T-helper 17 cell (primary cell): ENCODE measurements at regions not wholly inside any gene's neighbourhood (a gene's known extent, or its start where the extent isn't known, plus 50 kb on each side); places are given as distances from the start of the nearest gene placed in this dataset.

Source experiments
- ATAC-seq: fragments of 150-1000 bp; cut with Tn5 transposase; 2 replicates; pipeline ENCODE4 v1.10.0; 2021; ENCODE audit warnings: mild to moderate bottlenecking, moderate library complexity
- DNase-seq, 3 donors: peaks; one replicate each; pipeline versions ENCODE4 v3.0.0 to v3.0.0-alpha.2; 2020 to 2021
- H3K9me3 ChIP-seq: one replicate; pipeline ENCODE4 v1.7.0; 2013; ENCODE audit warnings: low read length, mild to moderate bottlenecking; ENCODE audit not compliant: control insufficient read depth, poor library complexity, severe bottlenecking
- H3K27ac Mint-ChIP-seq: one replicate; pipeline ENCODE4 v1.8.0; 2022; ENCODE audit warnings: mild to moderate bottlenecking, moderate library complexity, mixed read lengths
- H3K27me3 Mint-ChIP-seq: one replicate; pipeline ENCODE4 v1.8.0; 2022; ENCODE audit warnings: mixed read lengths
- H3K36me3 Mint-ChIP-seq: one replicate; pipeline ENCODE4 v1.8.0; 2022; ENCODE audit warnings: low read depth, mixed read lengths
- H3K4me1 Mint-ChIP-seq: one replicate; pipeline ENCODE4 v1.8.0; 2022; ENCODE audit warnings: mild to moderate bottlenecking, mixed read lengths
- H3K4me3 Mint-ChIP-seq: one replicate; pipeline ENCODE4 v1.8.0; 2022; ENCODE audit warnings: mild to moderate bottlenecking, moderate library complexity, mixed read lengths

GRCh38 chr1:82932207-82932606 is 1066.7 kb downstream of the TTLL7 start:
- ATAC-seq (no peak), DNase-seq (no peak)
- Mint-ChIP-seq H3K36me3 (no peaks in the 10 kb centered on the region), H3K27ac (no peak overlapping the region), H3K4me3 (no peak overlapping the region), H3K27me3 (no peaks in the 10 kb centered on the region), H3K4me1 (peaks cover 7% of the 10 kb centered on the region)
- H3K9me3 ChIP-seq, result no peaks in the 10 kb centered on the region

- Mint-ChIP-seq H3K36me3 (no peaks in the 10 kb centered on the region), H3K27me3 (no peaks in the 10 kb centered on the region), H3K27ac (no peak overlapping the region), H3K4me3 (peak overlapping the region; percentile 13), H3K4me1 (peaks cover 7% of the 10 kb centered on the region)
- peak; percentile 39 for ATAC-seq
- H3K9me3 ChIP-seq, result no peaks in the 10 kb centered on the region
- no peak for DNase-seq
Measured at GRCh38 chr1:82931006-82931405, 1067.9 kb downstream of the TTLL7 start.

- no peak overlapping the region for H3K27ac Mint-ChIP-seq
- H3K36me3 Mint-ChIP-seq, result no peaks in the 10 kb centered on the region
- no peak for DNase-seq
- H3K9me3 ChIP-seq, result no peaks in the 10 kb centered on the region
- ATAC-seq, result no peak
- peaks cover 7% of the 10 kb centered on the region for H3K4me1 Mint-ChIP-seq
- no peak overlapping the region for H3K4me3 Mint-ChIP-seq
- no peaks in the 10 kb centered on the region for H3K27me3 Mint-ChIP-seq
Measured at GRCh38 chr1:82927753-82928152, 1071.2 kb downstream of the TTLL7 start.

GRCh38 chr1:82924666-82925065 is 1074.3 kb downstream of the TTLL7 start:
- Mint-ChIP-seq H3K36me3 (no peaks in the 10 kb centered on the region), H3K4me3 (no peak overlapping the region), H3K4me1 (no peaks in the 10 kb centered on the region), H3K27ac (no peak overlapping the region), H3K27me3 (no peaks in the 10 kb centered on the region)
- ATAC-seq, result no peak
- DNase-seq, result no peak
- H3K9me3 ChIP-seq, result no peaks in the 10 kb centered on the region

- no peaks in the 10 kb centered on the region for H3K27me3 Mint-ChIP-seq
- no peaks in the 10 kb centered on the region for H3K9me3 ChIP-seq
- no peak overlapping the region for H3K4me3 Mint-ChIP-seq
- no peaks in the 10 kb centered on the region for H3K4me1 Mint-ChIP-seq
- DNase-seq (no peak), ATAC-seq (no peak)
- no peak overlapping the region for H3K27ac Mint-ChIP-seq
- no peaks in the 10 kb centered on the region for H3K36me3 Mint-ChIP-seq
Measured at GRCh38 chr1:82923931-82924330, 1075.0 kb downstream of the TTLL7 start.

GRCh38 chr1:82921759-82922158 is 1077.2 kb downstream of the TTLL7 start:
- Mint-ChIP-seq H3K36me3 (no peaks in the 10 kb centered on the region), H3K27me3 (no peaks in the 10 kb centered on the region)

GRCh38 chr1:82920418-82921248 is 1078.3 kb downstream of the TTLL7 start:
- no peaks in the 10 kb centered on the region for H3K9me3 ChIP-seq
- no peak overlapping the region for H3K4me3 Mint-ChIP-seq
- no peak for DNase-seq
- no peak overlapping the region for H3K27ac Mint-ChIP-seq
- no peaks in the 10 kb centered on the region for H3K4me1 Mint-ChIP-seq
- no peaks in the 10 kb centered on the region for H3K27me3 Mint-ChIP-seq
- no peaks in the 10 kb centered on the region for H3K36me3 Mint-ChIP-seq
- ATAC-seq, result no peak

More at GRCh38 chr1:82921759-82922158, 1077.2 kb downstream of the TTLL7 start:
- no peak for ATAC-seq
- no peaks in the 10 kb centered on the region for H3K9me3 ChIP-seq
- DNase-seq, result no peak
- Mint-ChIP-seq H3K4me1 (no peaks in the 10 kb centered on the region), H3K27ac (no peak overlapping the region), H3K4me3 (no peak overlapping the region)

- Mint-ChIP-seq H3K36me3 (no peaks in the 10 kb centered on the region), H3K27me3 (no peaks in the 10 kb centered on the region), H3K4me1 (no peaks in the 10 kb centered on the region), H3K4me3 (no peak overlapping the region), H3K27ac (no peak overlapping the region)
- ATAC-seq, result no peak
- no peak for DNase-seq
- no peaks in the 10 kb centered on the region for H3K9me3 ChIP-seq
Measured at GRCh38 chr1:82919837-82920236, 1079.1 kb downstream of the TTLL7 start.

GRCh38 chr1:82907313-82907712 is 1091.6 kb downstream of the TTLL7 start:
- H3K27me3 Mint-ChIP-seq, result no peaks in the 10 kb centered on the region
- ATAC-seq (no peak), DNase-seq (no peak)
- no peaks in the 10 kb centered on the region for H3K4me1 Mint-ChIP-seq
- H3K9me3 ChIP-seq, result no peaks in the 10 kb centered on the region
- no peak overlapping the region for H3K4me3 Mint-ChIP-seq
- H3K36me3 Mint-ChIP-seq, result no peaks in the 10 kb centered on the region
- H3K27ac Mint-ChIP-seq, result no peak overlapping the region

GRCh38 chr1:82903626-82904025 is 1095.3 kb downstream of the TTLL7 start:
- Mint-ChIP-seq H3K36me3 (no peaks in the 10 kb centered on the region), H3K4me3 (no peak overlapping the region), H3K27me3 (no peaks in the 10 kb centered on the region), H3K4me1 (no peaks in the 10 kb centered on the region), H3K27ac (no peak overlapping the region)
- ATAC-seq, result no peak
- no peak for DNase-seq
- no peaks in the 10 kb centered on the region for H3K9me3 ChIP-seq

GRCh38 chr1:82901561-82901960 is 1097.4 kb downstream of the TTLL7 start:
- no peak overlapping the region for H3K4me3 Mint-ChIP-seq
- DNase-seq (no peak), ATAC-seq (no peak)
- H3K27me3 Mint-ChIP-seq, result no peaks in the 10 kb centered on the region
- no peak overlapping the region for H3K27ac Mint-ChIP-seq
- H3K9me3 ChIP-seq, result no peaks in the 10 kb centered on the region
- no peaks in the 10 kb centered on the region for H3K4me1 Mint-ChIP-seq
- H3K36me3 Mint-ChIP-seq, result no peaks in the 10 kb centered on the region

- Mint-ChIP-seq H3K4me3 (no peak overlapping the region), H3K27me3 (no peaks in the 10 kb centered on the region)
Measured at GRCh38 chr1:82901118-82901517, 1097.8 kb downstream of the TTLL7 start.

GRCh38 chr1:82899017-82899416 is 1098.3 kb downstream of the ADGRL2 start:
- no peaks in the 10 kb centered on the region for H3K9me3 ChIP-seq
- H3K4me3 Mint-ChIP-seq, result no peak overlapping the region
- H3K4me1 Mint-ChIP-seq, result no peaks in the 10 kb centered on the region
- H3K36me3 Mint-ChIP-seq, result no peaks in the 10 kb centered on the region
- no peak for DNase-seq
- ATAC-seq, result no peak
- H3K27ac Mint-ChIP-seq, result no peak overlapping the region
- H3K27me3 Mint-ChIP-seq, result no peaks in the 10 kb centered on the region

More at GRCh38 chr1:82901118-82901517, 1097.8 kb downstream of the TTLL7 start:
- H3K9me3 ChIP-seq, result no peaks in the 10 kb centered on the region
- Mint-ChIP-seq H3K36me3 (no peaks in the 10 kb centered on the region), H3K4me1 (no peaks in the 10 kb centered on the region), H3K27ac (no peak overlapping the region)
- ATAC-seq (no peak), DNase-seq (no peak)

GRCh38 chr1:82897549-82897948 is 1096.8 kb downstream of the ADGRL2 start:
- no peaks in the 10 kb centered on the region for H3K9me3 ChIP-seq
- ATAC-seq, result no peak
- Mint-ChIP-seq H3K27me3 (no peaks in the 10 kb centered on the region), H3K27ac (no peak overlapping the region), H3K4me1 (no peaks in the 10 kb centered on the region), H3K36me3 (no peaks in the 10 kb centered on the region), H3K4me3 (no peak overlapping the region)
- no peak for DNase-seq
